Caco-2 (cell line): ENCODE measurements at regions not wholly inside any gene's neighbourhood (a gene's known extent, or its start where the extent isn't known, plus 50 kb on each side); places are given as distances from the start of the nearest gene placed in this dataset.
A peak's percentile ranks its signal among the peaks of the same experiment; 100 is the strongest.

Experiments
- BruUV-seq: library from RNA; stranded (reverse); fragments of 400-500 nt; replicated peaks from 2 replicates; lab custom pipeline; 2021; lab: Mats Ljungman, UMichigan
- CTCF ChIA-PET: fragments of 300-600 bp; sonication (Branson Sonifier 250); formaldehyde crosslinking; loops from one replicate; lab custom pipeline; 2022; ENCODE audit warnings: antibody characterized with exemption; lab: Charles Lee
- POLR2A ChIA-PET: fragments of 300-600 bp; sonication (Branson Sonifier 250); formaldehyde crosslinking; loops from one replicate; lab custom pipeline; 2022; ENCODE audit warnings: antibody characterized with exemption; lab: Charles Lee
- DNase-seq, 2 experiments: peaks; one replicate each; pipeline versions ENCODE4 v3.0.0 to v3.0.0-alpha.2; 2020 to 2022
- H3K27me3 ChIP-seq: replicated peaks from 2 replicates; pipeline ENCODE4 v1.6.0; 2011; ENCODE audit warnings: low read length; ENCODE audit not compliant: control insufficient read depth, insufficient read depth
- H3K36me3 ChIP-seq: 2 replicates; pipeline ENCODE4 v1.5.1; 2011; ENCODE audit warnings: low read length; ENCODE audit not compliant: control insufficient read depth, insufficient read depth
- H3K4me1 ChIP-seq: fragments of 250-450 bp; sonication (Bioruptor Pico); 2 replicates; pipeline ENCODE4 v1.5.1; 2020; ENCODE audit warnings: mild to moderate bottlenecking
- H3K4me3 ChIP-seq: 2 replicates; pipeline ENCODE4 v1.5.1; 2011; ENCODE audit warnings: low read depth, mild to moderate bottlenecking, control low read depth, low read length
- H3K9me3 ChIP-seq: fragments of 250-450 bp; sonication (Bioruptor Pico); 2 replicates; pipeline ENCODE4 v1.5.1; 2020; ENCODE audit warnings: mild to moderate bottlenecking, moderate library complexity
- H3K27ac Mint-ChIP-seq: one replicate; pipeline ENCODE4 v1.8.0; 2022; ENCODE audit warnings: mixed read lengths; ENCODE audit not compliant: unreplicated experiment
- H3K27me3 Mint-ChIP-seq: one replicate; pipeline ENCODE4 v1.8.0; 2022; ENCODE audit warnings: mixed read lengths; ENCODE audit not compliant: insufficient read depth, unreplicated experiment
- H3K36me3 Mint-ChIP-seq: one replicate; pipeline ENCODE4 v1.8.0; 2022; ENCODE audit warnings: mild to moderate bottlenecking, mixed read lengths; ENCODE audit not compliant: insufficient read depth, unreplicated experiment
- H3K4me1 Mint-ChIP-seq: one replicate; pipeline ENCODE4 v1.8.0; 2022; ENCODE audit warnings: low read depth, mixed read lengths; ENCODE audit not compliant: unreplicated experiment
- H3K4me3 Mint-ChIP-seq: one replicate; pipeline ENCODE4 v1.8.0; 2022; ENCODE audit warnings: mild to moderate bottlenecking, moderate library complexity, mixed read lengths; ENCODE audit not compliant: unreplicated experiment
- H3K9me3 Mint-ChIP-seq: one replicate; pipeline ENCODE4 v1.8.0; 2022; ENCODE audit warnings: mixed read lengths; ENCODE audit not compliant: unreplicated experiment
- CTCF ChIP-seq, 2 experiments: fragments of 200-600 bp in 1 of 2; IDR thresholded peaks; 1 replicate in 1 of 2; 2 replicates in 1 of 2; pipeline versions ENCODE4 v1.5.1 to v1.8.0; 2011 to 2022; ENCODE audit warnings: antibody characterized with exemption in 1 of 2, control low read depth in 1 of 2, inconsistent platforms in 1 of 2, low read depth in 1 of 2, low read length in 1 of 2, mild to moderate bottlenecking in 1 of 2, moderate library complexity in 1 of 2; ENCODE audit not compliant: insufficient read depth in 1 of 2, severe bottlenecking in 1 of 2, unreplicated experiment in 1 of 2
- intact Hi-C: fragments of 100-400 bp; cut with micrococcal nuclease; formaldehyde crosslinking; loops from one replicate; pipeline ENCODE4 v1.10.0; 2022; ENCODE audit not compliant: unreplicated experiment

DNA sequence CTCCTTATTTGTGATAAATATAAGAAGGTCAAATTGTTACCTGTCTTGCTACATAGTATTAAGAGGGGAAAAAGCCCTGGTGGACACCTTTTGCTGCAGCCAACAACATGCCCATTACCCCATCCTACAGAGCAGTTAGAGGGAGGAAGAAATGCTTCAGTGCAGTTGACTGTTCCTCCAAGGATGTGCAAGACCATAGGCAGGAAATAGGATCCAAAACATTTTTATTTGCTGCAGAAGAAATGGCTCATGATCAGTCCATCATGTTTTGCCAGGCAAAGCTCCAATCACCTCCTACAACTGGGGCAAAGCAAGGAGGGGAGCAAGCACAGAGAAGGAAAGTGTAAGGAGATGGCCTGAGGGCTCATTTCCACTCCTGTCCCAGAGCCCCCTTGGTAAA, 399.1 kb upstream of the PIK3R1 start:
- DNase-seq = no peak
- H3K27me3 Mint-ChIP-seq = no peaks in the 10 kb centered on the region
- Histone ChIP-seq H3K4me1 (peaks cover 26% of the 10 kb centered on the region), H3K36me3 (no peaks in the 10 kb centered on the region), H3K9me3 (no peaks in the 10 kb centered on the region), H3K4me3 (no peak overlapping the region), H3K27me3 (no peaks in the 10 kb centered on the region)
- H3K9me3 Mint-ChIP-seq = peaks cover 12% of the 10 kb centered on the region
- H3K36me3 Mint-ChIP-seq = no peaks in the 10 kb centered on the region
- intact Hi-C loops = loop anchor here (2.0 kb wide), 1 partner anchor 70 kb away; no protein-coding TSS in a partner anchor
- TF ChIP-seq CTCF (IDR thresholded peaks at IDR 0.05; ENCODE audit: insufficient read depth in 1 of 2, low read depth in 1 of 2, low read length in 1 of 2, severe bottlenecking in 1 of 2, unreplicated experiment in 1 of 2) = no peak
- BruUV-seq = no TSS peak
- peak overlapping the region; percentile 63 for H3K27ac Mint-ChIP-seq
- ChIA-PET CTCF (no interaction called here), POLR2A (no interaction called here)
- H3K4me3 Mint-ChIP-seq = no peak overlapping the region
- peaks cover 22% of the 10 kb centered on the region for H3K4me1 Mint-ChIP-seq

GRCh38 chr5:67815455-67816391, 399.8 kb upstream of the PIK3R1 start:
- Mint-ChIP-seq H3K27me3 (no peaks in the 10 kb centered on the region), H3K9me3 (peaks cover 12% of the 10 kb centered on the region), H3K27ac (peak overlapping the region; percentile 63), H3K4me1 (peaks cover 22% of the 10 kb centered on the region), H3K36me3 (no peaks in the 10 kb centered on the region), H3K4me3 (no peak overlapping the region)
- Histone ChIP-seq H3K27me3 (no peaks in the 10 kb centered on the region), H3K9me3 (no peaks in the 10 kb centered on the region), H3K36me3 (no peaks in the 10 kb centered on the region), H3K4me1 (peaks cover 26% of the 10 kb centered on the region), H3K4me3 (no peak overlapping the region)
- CTCF ChIA-PET = interaction anchor here (0.6 kb wide), 1 partner anchor 46 kb away, joined by 4 read pairs; no protein-coding TSS in a partner anchor
- BruUV-seq = no TSS peak
- POLR2A ChIA-PET = no interaction called here
- intact Hi-C loops = loop anchor here (1.0 to 2.0 kb wide), 2 partner anchors 45 to 69 kb away; no protein-coding TSS in a partner anchor
- peak in 1 of 2 experiments; percentile 18 for DNase-seq
- no peak for TF ChIP-seq CTCF (IDR thresholded peaks at IDR 0.05; ENCODE audit: insufficient read depth in 1 of 2, low read depth in 1 of 2, low read length in 1 of 2, severe bottlenecking in 1 of 2, unreplicated experiment in 1 of 2)

DNA sequence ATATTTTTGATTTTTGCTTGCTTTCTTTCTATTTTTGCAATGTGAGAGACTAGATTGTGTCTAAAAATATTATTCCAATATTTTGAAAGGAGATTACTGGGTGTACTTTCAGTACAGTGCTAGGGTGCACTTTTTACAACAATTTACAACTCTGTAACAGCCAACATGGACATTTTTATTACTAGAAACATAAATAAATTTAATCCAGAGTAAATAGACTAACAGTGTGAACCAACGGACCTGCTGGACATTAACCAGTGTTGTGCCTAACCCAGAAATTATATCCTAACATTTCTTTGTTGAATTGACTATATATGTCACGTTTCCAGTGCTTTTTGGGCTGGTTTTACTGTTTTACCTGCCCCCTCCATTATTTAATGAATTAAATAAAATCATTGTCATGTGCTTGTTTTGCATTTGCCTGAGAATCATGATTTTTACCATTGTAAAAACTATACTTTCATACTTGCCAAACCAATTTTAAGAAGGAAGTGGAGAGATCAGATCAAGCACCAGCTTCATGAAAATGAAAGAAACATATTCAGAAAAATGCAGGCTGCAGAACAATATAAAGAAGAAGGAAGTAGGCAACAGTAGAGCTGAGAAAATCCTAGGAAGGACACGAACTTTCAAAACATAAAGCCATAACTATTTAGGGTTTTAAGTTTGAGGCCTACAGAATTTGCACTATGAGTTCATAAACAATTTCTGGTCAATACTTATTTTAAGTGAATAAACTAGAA, 400.8 kb upstream of the PIK3R1 start:
- Mint-ChIP-seq H3K36me3 (no peaks in the 10 kb centered on the region), H3K27me3 (no peaks in the 10 kb centered on the region), H3K9me3 (peaks cover 12% of the 10 kb centered on the region), H3K27ac (no peak overlapping the region), H3K4me1 (peaks cover 22% of the 10 kb centered on the region), H3K4me3 (no peak overlapping the region)
- Histone ChIP-seq H3K27me3 (no peaks in the 10 kb centered on the region), H3K36me3 (no peaks in the 10 kb centered on the region), H3K4me1 (peaks cover 26% of the 10 kb centered on the region), H3K4me3 (no peak overlapping the region), H3K9me3 (no peaks in the 10 kb centered on the region)
- ChIA-PET CTCF (interaction anchor here (0.6 kb wide), 1 partner anchor 45 kb away, joined by 4 read pairs; no protein-coding TSS in a partner anchor), POLR2A (no interaction called here)
- intact Hi-C loops = loop anchor here (1.0 kb wide), 1 partner anchor 44 kb away; no protein-coding TSS in a partner anchor
- no TSS peak for BruUV-seq
- DNase-seq = no peak
- TF ChIP-seq CTCF (IDR thresholded peaks at IDR 0.05; ENCODE audit: insufficient read depth in 1 of 2, low read depth in 1 of 2, low read length in 1 of 2, severe bottlenecking in 1 of 2, unreplicated experiment in 1 of 2) = no peak
